Neural progenitor cell (in vitro differentiated cells): ENCODE measurements at regions not wholly inside any gene's neighbourhood (a gene's known extent, or its start where the extent isn't known, plus 50 kb on each side); places are given as distances from the start of the nearest gene placed in this dataset.

Source experiments
- DNase-seq: peaks from one replicate; pipeline ENCODE4 v3.0.0-alpha.2; 2016; ENCODE audit warnings: low spot score
- H2AFZ ChIP-seq: fragments of 200-600 bp; sonication (generic); replicated peaks from 2 replicates; pipeline ENCODE4 v1.6.1; 2016; ENCODE audit warnings: antibody characterized with exemption
- H3F3A ChIP-seq: fragments of 200-600 bp; sonication (generic); 2 replicates; pipeline ENCODE4 v1.6.1; 2016; ENCODE audit warnings: antibody characterized with exemption, low read depth
- H3K27ac ChIP-seq: fragments of 200-600 bp; sonication (generic); 2 replicates; pipeline ENCODE4 v1.5.1; 2016; ENCODE audit warnings: mild to moderate bottlenecking
- H3K27me3 ChIP-seq: fragments of 200-600 bp; sonication (generic); 2 replicates; pipeline ENCODE4 v1.6.1; 2016; ENCODE audit warnings: mild to moderate bottlenecking, moderate library complexity
- H3K36me3 ChIP-seq: fragments of 200-600 bp; sonication (generic); 2 replicates; pipeline ENCODE4 v1.5.1; 2016
- H3K4me1 ChIP-seq: fragments of 200-600 bp; sonication (generic); 2 replicates; pipeline ENCODE4 v1.6.1; 2016; ENCODE audit warnings: mixed run types
- H3K4me2 ChIP-seq: fragments of 200-600 bp; sonication (generic); 2 replicates; pipeline ENCODE4 v1.6.1; 2016
- H3K4me3 ChIP-seq: fragments of 200-600 bp; sonication (generic); 2 replicates; pipeline ENCODE4 v1.5.1; 2016
- H3K79me2 ChIP-seq: fragments of 200-600 bp; sonication (generic); 2 replicates; pipeline ENCODE4 v1.6.1; 2016; ENCODE audit warnings: low read depth
- H3K9ac ChIP-seq: fragments of 200-600 bp; sonication (generic); 2 replicates; pipeline ENCODE4 v1.6.1; 2016
- H3K9me3 ChIP-seq: fragments of 200-600 bp; sonication (generic); 2 replicates; pipeline ENCODE4 v1.5.1; 2016; ENCODE audit warnings: low read depth
- H4K20me1 ChIP-seq: fragments of 200-600 bp; sonication (generic); 2 replicates; pipeline ENCODE4 v1.6.1; 2016; ENCODE audit warnings: low read depth
- H3K27ac Mint-ChIP-seq: 3 replicates; pipeline ENCODE4 v1.8.0; 2021; ENCODE audit warnings: mixed read lengths
- H3K27me3 Mint-ChIP-seq: 2 replicates; pipeline ENCODE4 v1.8.0; 2022; ENCODE audit warnings: low read depth, mild to moderate bottlenecking, inconsistent platforms, moderate library complexity, mixed read lengths; ENCODE audit not compliant: insufficient read depth
- H3K36me3 Mint-ChIP-seq: 3 replicates; pipeline ENCODE4 v1.8.0; 2021; ENCODE audit warnings: mixed read lengths
- H3K4me1 Mint-ChIP-seq: 3 replicates; pipeline ENCODE4 v1.8.0; 2021; ENCODE audit warnings: mixed read lengths
- H3K4me3 Mint-ChIP-seq: 3 replicates; pipeline ENCODE4 v1.8.0; 2021; ENCODE audit warnings: mild to moderate bottlenecking, moderate library complexity, mixed read lengths
- H3K9me3 Mint-ChIP-seq: 3 replicates; pipeline ENCODE4 v1.8.0; 2020; ENCODE audit warnings: mixed read lengths
- EZH2 ChIP-seq: fragments of 200-600 bp; sonication (generic); IDR thresholded peaks from 2 replicates; pipeline ENCODE4 v1.6.1; 2017; ENCODE audit warnings: antibody characterized with exemption, mild to moderate bottlenecking, moderate library complexity
- EZH2phosphoT487 ChIP-seq: fragments of 200-600 bp; sonication (generic); IDR thresholded peaks from 2 replicates; pipeline ENCODE4 v1.6.1; 2017; ENCODE audit warnings: antibody characterized with exemption
- TF ChIP-seq, protein P1 (sequence below): fragments of 200-600 bp; sonication (generic); IDR thresholded peaks from 2 replicates; pipeline ENCODE4 v1.5.1; 2017; ENCODE audit warnings: antibody characterized with exemption, mild to moderate bottlenecking

GRCh38 chr14:29175706-29176105, 409.1 kb downstream of the FOXG1 start:
- Mint-ChIP-seq H3K27ac (no peak overlapping the region), H3K4me1 (no peaks in the 10 kb centered on the region), H3K36me3 (no peaks in the 10 kb centered on the region), H3K4me3 (no peak overlapping the region), H3K9me3 (peaks cover 3% of the 10 kb centered on the region), H3K27me3 (peaks cover 2% of the 10 kb centered on the region)
- H3K9ac ChIP-seq: no peak overlapping the region
- TF ChIP-seq, protein P1, sequence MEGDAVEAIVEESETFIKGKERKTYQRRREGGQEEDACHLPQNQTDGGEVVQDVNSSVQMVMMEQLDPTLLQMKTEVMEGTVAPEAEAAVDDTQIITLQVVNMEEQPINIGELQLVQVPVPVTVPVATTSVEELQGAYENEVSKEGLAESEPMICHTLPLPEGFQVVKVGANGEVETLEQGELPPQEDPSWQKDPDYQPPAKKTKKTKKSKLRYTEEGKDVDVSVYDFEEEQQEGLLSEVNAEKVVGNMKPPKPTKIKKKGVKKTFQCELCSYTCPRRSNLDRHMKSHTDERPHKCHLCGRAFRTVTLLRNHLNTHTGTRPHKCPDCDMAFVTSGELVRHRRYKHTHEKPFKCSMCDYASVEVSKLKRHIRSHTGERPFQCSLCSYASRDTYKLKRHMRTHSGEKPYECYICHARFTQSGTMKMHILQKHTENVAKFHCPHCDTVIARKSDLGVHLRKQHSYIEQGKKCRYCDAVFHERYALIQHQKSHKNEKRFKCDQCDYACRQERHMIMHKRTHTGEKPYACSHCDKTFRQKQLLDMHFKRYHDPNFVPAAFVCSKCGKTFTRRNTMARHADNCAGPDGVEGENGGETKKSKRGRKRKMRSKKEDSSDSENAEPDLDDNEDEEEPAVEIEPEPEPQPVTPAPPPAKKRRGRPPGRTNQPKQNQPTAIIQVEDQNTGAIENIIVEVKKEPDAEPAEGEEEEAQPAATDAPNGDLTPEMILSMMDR: no peak
- TF ChIP-seq EZH2phosphoT487 (no peak), EZH2 (no peak)
- H3K36me3 ChIP-seq: no peaks in the 10 kb centered on the region
- H3K4me3 ChIP-seq: no peak overlapping the region
- no peak for DNase-seq
- no peaks in the 10 kb centered on the region for H3K4me1 ChIP-seq
- no peaks in the 10 kb centered on the region for H3F3A ChIP-seq
- no peaks in the 10 kb centered on the region for H4K20me1 ChIP-seq
- no peaks in the 10 kb centered on the region for H3K79me2 ChIP-seq
- H3K27me3 ChIP-seq: no peaks in the 10 kb centered on the region
- no peak overlapping the region for H3K27ac ChIP-seq
- no peaks in the 10 kb centered on the region for H3K9me3 ChIP-seq
- H3K4me2 ChIP-seq: no peak overlapping the region
- H2AFZ ChIP-seq: no peak overlapping the region

DNA sequence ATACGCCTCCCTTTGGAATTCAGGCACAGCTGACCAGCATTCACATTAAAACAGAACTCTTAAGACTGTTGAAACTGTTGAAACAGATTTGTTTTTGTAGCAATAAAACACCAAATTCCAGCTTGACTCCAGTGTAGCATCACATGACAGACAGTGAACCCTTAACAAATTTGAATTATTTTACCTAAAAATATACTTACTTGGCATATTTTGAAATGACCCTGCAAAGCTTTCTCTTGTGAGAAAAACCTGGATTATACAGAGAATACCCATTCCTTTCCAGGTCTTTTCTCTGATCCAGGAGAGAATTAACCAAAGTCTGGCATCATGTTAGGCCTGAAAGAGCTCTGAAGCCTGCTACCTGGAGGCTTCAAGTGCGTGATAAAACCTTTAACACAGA, 410.3 kb downstream of the FOXG1 start:
- H3K4me3 ChIP-seq: no peak overlapping the region
- no peak overlapping the region for H3K4me3 Mint-ChIP-seq
- H3K4me1 ChIP-seq: no peaks in the 10 kb centered on the region
- H3K9me3 Mint-ChIP-seq: no peaks in the 10 kb centered on the region
- no peaks in the 10 kb centered on the region for H3K9me3 ChIP-seq
- no peaks in the 10 kb centered on the region for H3K27me3 ChIP-seq
- DNase-seq: no peak
- H3K79me2 ChIP-seq: no peaks in the 10 kb centered on the region
- H3K27ac ChIP-seq: no peak overlapping the region
- no peaks in the 10 kb centered on the region for H3K36me3 ChIP-seq
- H3K27ac Mint-ChIP-seq: no peak overlapping the region
- H3K27me3 Mint-ChIP-seq: peaks cover 2% of the 10 kb centered on the region
- no peaks in the 10 kb centered on the region for H3K36me3 Mint-ChIP-seq
- no peak overlapping the region for H2AFZ ChIP-seq
- no peaks in the 10 kb centered on the region for H4K20me1 ChIP-seq
- H3K4me1 Mint-ChIP-seq: no peaks in the 10 kb centered on the region
- H3K4me2 ChIP-seq: no peak overlapping the region
- H3F3A ChIP-seq: no peaks in the 10 kb centered on the region
- no peak overlapping the region for H3K9ac ChIP-seq
- no peak for TF ChIP-seq EZH2phosphoT487

DNA sequence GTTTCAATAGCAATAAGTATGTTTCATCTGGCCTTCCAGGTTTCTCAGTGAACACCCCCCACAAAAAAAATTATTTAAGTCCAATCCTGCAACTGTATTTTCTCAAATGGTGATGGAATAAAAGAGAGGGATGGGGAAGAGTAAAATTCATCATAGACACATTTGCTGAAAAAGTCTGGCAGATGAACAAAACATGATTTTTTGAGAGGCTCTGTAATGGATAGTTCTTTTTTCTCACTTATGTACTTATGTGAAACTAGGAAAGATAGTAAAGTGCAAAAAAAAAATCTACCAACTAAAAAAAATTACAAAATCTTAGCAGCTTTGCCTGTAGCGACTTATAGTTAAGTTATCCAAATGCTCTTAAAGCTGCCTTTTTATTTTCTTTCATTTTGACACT, 412.4 kb downstream of the FOXG1 start:
- H3K79me2 ChIP-seq: no peaks in the 10 kb centered on the region
- no peak overlapping the region for H3K4me3 ChIP-seq
- Mint-ChIP-seq H3K4me1 (no peaks in the 10 kb centered on the region), H3K36me3 (no peaks in the 10 kb centered on the region), H3K27ac (no peak overlapping the region), H3K9me3 (no peaks in the 10 kb centered on the region), H3K4me3 (no peak overlapping the region), H3K27me3 (no peaks in the 10 kb centered on the region)
- TF ChIP-seq EZH2phosphoT487 (no peak), EZH2 (no peak)
- TF ChIP-seq, protein P1: no peak
- H3K27ac ChIP-seq: no peak overlapping the region
- H3F3A ChIP-seq: no peaks in the 10 kb centered on the region
- no peaks in the 10 kb centered on the region for H3K4me1 ChIP-seq
- H3K4me2 ChIP-seq: no peak overlapping the region
- DNase-seq: no peak
- no peaks in the 10 kb centered on the region for H3K27me3 ChIP-seq
- H3K9ac ChIP-seq: no peak overlapping the region
- no peaks in the 10 kb centered on the region for H3K9me3 ChIP-seq
- no peaks in the 10 kb centered on the region for H3K36me3 ChIP-seq
- no peak overlapping the region for H2AFZ ChIP-seq
- no peaks in the 10 kb centered on the region for H4K20me1 ChIP-seq

- Histone ChIP-seq H2AFZ (no peak overlapping the region), H3K4me2 (no peak overlapping the region), H3K27me3 (no peaks in the 10 kb centered on the region), H3K79me2 (no peaks in the 10 kb centered on the region), H3K27ac (no peak overlapping the region), H3K9me3 (peaks cover 15% of the 10 kb centered on the region), H4K20me1 (no peaks in the 10 kb centered on the region), H3F3A (no peaks in the 10 kb centered on the region), H3K4me1 (no peaks in the 10 kb centered on the region), H3K9ac (no peak overlapping the region), H3K4me3 (no peak overlapping the region), H3K36me3 (no peaks in the 10 kb centered on the region)
- peaks cover 1% of the 10 kb centered on the region for H3K9me3 Mint-ChIP-seq
- TF ChIP-seq, protein P1: no peak
- TF ChIP-seq EZH2phosphoT487 (no peak), EZH2 (no peak)
- no peak overlapping the region for H3K4me3 Mint-ChIP-seq
- H3K4me1 Mint-ChIP-seq: no peaks in the 10 kb centered on the region
- no peak overlapping the region for H3K27ac Mint-ChIP-seq
- DNase-seq: no peak
- no peaks in the 10 kb centered on the region for H3K36me3 Mint-ChIP-seq
- peaks cover 3% of the 10 kb centered on the region for H3K27me3 Mint-ChIP-seq
These were observed 424.5 kb downstream of the FOXG1 start for GRCh38 chr14:29191092-29191491.
